Transverse colon (tissue), 4 donors: ENCODE measurements at regions not wholly inside any gene's neighbourhood (a gene's known extent, or its start where the extent isn't known, plus 50 kb on each side); places are given as distances from the start of the nearest gene placed in this dataset.

Experiments used
- CTCF ChIP-seq, 5 experiments: fragments of 200-600 bp in 3 of 5; fragments of 450-650 bp in 2 of 5; sonication (generic) in 3 of 5; IDR thresholded peaks; 1 replicate in 2 of 5; 2 replicates in 3 of 5; pipeline ENCODE4 v1.5.1; 2016 to 2017; ENCODE audit warnings: antibody characterized with exemption in 5 of 5, inconsistent platforms in 3 of 5, mild to moderate bottlenecking in 2 of 5, moderate library complexity in 1 of 5
- POLR2A ChIP-seq: fragments of 450-650 bp; IDR thresholded peaks from one replicate; pipeline ENCODE4 v1.6.1; 2016; ENCODE audit warnings: antibody characterized with exemption, mild to moderate bottlenecking, moderate library complexity
- POLR2AphosphoS5 ChIP-seq, 3 donors: sonication (generic); formaldehyde crosslinking; IDR thresholded peaks; one replicate each; pipeline ENCODE4 v1.6.1; 2016; ENCODE audit warnings: antibody characterized with exemption in 3 of 3

GRCh38 chr2:40639320-40639719 is 187.4 kb upstream of the SLC8A1 start:
- TF ChIP-seq CTCF (IDR thresholded peaks at IDR 0.05) (no peak), POLR2AphosphoS5 (IDR thresholded peaks at IDR 0.05) (peak in 1 of 3 donors; percentile 20), POLR2A (no peak)
